Eye (tissue), 1 donor: ENCODE measurements at regions not wholly inside any gene's neighbourhood (a gene's known extent, or its start where the extent isn't known, plus 50 kb on each side); places are given as distances from the start of the nearest gene placed in this dataset.

Source experiments
- DNase-seq: peaks from one replicate; pipeline ENCODE4 v3.0.0-alpha.2; 2015

DNA sequence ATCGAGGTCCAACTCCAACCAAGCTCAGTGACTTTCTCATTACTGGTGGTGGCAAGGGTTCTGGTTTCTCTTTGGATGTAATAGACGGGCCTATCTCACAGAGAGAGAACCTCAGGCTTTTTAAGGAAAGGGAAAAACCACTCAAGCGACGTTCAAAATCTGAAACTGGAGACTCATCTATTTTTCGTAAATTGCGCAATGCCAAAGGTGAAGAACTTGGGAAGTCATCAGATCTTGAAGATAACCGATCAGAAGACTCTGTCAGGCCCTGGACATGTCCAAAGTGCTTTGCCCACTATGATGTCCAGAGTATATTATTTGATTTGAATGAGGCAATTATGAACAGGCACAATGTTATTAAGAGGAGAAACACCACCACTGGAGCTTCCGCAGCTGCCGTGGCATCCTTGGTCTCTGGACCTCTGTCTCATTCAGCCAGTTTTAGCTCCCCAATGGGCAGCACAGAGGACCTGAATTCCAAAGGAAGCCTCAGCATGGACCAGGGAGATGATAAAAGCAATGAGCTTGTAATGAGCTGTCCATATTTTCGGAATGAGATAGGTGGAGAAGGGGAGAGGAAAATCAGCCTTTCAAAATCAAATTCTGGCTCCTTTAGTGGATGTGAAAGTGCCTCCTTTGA, 343.5 kb upstream of the RGS6 start:
- DNase-seq, result no peak

- DNase-seq, result no peak
Observed at GRCh38 chr14:71589609-71590008, 342.6 kb upstream of the RGS6 start.

- no peak for DNase-seq
Observed at GRCh38 chr14:71590131-71590530, 342.1 kb upstream of the RGS6 start.

DNA sequence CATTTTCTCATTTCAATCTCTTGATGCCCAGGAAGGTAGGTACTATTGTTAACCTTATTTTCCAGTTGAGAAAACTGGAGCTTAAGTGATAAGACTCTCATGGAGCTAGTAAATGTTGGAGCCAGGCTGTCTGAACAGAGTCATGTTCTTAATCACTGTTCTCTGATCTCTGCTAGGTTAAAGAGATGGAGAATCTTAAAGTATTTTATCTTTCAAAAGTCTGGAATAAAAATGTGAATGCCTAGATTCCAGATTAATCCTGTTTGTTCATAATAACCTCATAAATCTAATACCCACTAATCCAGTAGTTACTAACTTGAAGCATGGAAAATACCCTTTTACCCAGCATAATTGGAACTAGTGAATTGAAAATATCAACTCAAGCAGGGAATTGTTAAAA, 341.0 kb upstream of the RGS6 start:
- DNase-seq, result no peak

- no peak for DNase-seq
Observed at GRCh38 chr14:71591929-71592328, 340.3 kb upstream of the RGS6 start.

DNA sequence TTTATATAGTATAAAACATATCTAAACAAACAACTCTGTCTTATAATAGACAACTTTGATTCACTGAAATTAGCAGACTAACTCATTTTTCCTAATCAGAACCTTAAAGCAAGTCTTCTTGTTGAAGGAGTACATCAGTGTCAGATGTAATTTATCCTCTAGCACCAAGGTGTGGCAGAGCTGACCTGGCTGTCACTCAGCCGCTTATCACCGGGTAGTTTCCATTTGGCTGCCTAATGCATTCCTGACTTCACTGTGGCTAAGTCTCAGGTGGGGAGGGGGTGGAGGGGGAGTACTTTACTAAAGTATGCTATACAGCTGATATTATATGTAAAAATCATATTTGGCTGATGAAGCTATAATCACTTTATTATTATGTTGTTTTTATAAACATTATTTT, 339.9 kb upstream of the RGS6 start:
- no peak for DNase-seq

DNA sequence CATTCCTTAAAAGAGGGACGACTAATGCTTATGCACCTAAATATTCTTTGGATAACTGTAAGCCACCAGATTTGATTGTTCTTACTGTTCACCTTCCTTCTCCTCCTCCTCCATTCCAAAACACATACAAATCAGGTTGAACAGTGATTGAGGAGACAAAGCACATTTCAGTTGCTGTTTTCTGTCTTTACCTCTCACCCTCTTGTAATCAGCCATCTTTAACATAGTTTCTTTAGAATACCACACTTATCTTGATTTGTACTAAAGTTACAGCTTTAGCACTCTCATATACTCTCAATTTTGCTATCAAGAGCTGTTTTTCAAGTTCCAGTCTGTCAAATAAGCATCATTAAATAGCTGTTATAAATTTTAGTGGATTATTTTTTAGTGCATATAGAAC, 338.3 kb upstream of the RGS6 start:
- no peak for DNase-seq

DNA sequence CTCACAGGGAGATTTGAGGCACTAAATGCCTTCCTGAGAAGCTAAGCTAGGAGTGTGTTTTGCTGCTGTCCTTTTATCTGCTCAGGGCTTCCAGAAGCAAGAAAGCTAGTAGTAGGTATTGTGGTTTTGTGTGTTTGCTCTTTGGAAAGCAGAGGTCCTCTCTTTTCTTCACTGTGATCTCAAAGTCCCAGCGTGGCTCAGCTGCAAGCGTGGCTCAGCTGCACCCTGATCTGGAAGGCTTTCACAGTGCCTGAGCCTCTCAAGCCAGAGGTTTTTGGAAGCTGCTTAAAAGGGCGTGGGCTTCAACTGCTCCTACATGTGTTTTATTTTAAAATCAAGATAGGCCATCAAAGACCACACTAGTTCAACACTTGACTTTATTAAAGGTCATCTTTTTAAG, 337.4 kb upstream of the RGS6 start:
- DNase-seq, result no peak

- no peak for DNase-seq
Observed at GRCh38 chr14:71595441-71595840, 336.8 kb upstream of the RGS6 start.

- DNase-seq, result no peak
Observed at GRCh38 chr14:71597287-71597920, 334.8 kb upstream of the RGS6 start.

GRCh38 chr14:71597955-71598660, 334.1 kb upstream of the RGS6 start:
- no peak for DNase-seq

DNA sequence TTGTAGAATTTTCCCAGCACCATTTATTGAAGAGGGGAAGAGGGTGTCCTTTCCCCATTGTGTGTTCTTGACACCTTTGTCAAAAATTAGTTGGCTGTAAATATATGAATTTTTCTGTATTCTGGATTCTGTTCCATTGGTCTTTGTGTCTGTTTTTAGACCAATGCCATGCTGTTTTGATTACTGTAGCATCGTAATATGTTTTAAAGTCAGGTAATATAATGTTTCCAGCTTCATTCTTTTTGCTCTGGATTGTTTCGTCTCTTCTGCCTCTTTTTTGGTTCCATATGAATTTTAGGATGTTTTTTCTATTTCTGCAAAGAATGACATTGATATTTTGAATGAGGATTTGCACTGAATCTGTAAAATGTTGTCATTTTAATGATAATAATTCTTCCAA, 331.9 kb upstream of the RGS6 start:
- no peak for DNase-seq

DNA sequence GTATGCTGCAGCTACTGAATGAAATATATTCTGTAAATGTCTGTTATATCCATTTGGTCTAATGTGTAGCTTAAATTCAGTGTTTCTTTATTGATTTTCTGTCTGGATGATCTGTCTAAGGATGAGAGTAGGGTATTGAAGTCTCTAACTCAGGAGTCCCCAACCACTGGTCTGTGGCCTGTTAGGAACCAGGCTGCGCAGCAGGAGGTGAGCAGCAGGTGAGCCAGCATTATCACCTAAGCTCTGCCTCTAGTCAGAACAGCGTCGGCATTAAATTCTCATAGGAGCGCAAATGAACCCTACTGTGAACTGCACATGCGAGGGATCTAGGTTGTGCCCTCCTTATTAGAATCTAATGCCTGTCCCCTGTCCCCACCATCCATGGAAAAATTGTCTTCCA, 329.7 kb upstream of the RGS6 start:
- DNase-seq, result no peak

- no peak for DNase-seq
Observed at GRCh38 chr14:71604231-71604630, 328.0 kb upstream of the RGS6 start.

- no peak for DNase-seq
Observed at GRCh38 chr14:71606064-71606463, 326.2 kb upstream of the RGS6 start.

DNA sequence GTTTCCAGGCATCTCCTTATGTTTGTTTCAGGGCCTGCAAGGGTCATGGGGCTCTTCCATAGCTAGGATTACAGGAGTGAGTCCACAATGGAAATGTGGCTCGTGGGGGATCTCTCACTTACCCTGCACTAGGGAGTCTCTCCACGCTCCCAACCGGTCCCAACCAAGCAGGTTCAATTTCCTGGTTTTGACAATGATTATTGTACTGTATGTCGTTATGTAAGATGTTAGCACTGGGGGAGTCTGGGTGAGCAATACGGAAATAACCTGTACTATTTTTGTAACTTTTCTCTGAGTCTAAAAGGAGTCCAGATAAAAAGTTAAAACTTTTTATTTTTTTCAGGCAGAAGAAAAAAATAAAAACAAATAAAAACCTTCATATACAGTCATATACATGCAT, 325.7 kb upstream of the RGS6 start:
- DNase-seq, result no peak

DNA sequence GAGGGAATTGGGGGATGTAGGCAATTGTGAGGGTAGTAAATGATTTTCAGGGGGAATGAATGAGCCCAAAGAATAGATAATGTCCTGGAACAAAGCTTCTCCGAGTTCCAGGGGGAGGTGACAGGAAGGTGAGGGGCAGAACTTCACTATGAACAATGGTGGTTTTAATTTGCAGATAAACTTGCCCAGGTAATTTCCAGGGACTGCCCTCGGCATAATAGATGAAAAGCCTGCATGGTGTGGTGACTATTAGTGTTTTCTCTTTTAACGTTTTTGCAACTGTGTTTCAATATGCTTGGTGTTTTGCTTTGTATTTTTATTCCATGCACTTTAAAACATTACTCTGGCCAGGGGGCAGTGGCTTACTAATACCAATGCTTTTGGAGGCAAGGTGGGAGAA, 325.2 kb upstream of the RGS6 start:
- no peak for DNase-seq

- DNase-seq, result no peak
Observed at GRCh38 chr14:71610149-71610548, 322.1 kb upstream of the RGS6 start.

GRCh38 chr14:71610797-71611196, 321.4 kb upstream of the RGS6 start:
- DNase-seq, result no peak

DNA sequence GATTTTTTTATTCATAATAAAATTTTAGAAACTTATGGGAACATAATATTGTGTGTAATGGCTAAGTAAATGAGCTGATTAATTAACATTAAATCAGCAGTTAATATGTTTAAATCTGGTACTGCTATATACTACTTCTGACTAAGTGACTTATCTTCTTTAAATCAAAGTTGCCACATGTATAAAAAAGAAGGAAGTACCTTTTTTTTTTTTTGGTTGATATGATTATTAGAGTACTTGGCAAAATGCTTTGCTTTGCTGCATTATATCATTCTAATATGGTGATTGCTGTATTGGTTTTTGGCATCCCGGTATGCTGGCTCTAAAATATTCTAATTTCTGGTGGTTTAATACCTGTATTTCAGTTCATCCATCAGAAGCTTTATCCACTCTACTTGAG, 319.1 kb upstream of the RGS6 start:
- no peak for DNase-seq

DNA sequence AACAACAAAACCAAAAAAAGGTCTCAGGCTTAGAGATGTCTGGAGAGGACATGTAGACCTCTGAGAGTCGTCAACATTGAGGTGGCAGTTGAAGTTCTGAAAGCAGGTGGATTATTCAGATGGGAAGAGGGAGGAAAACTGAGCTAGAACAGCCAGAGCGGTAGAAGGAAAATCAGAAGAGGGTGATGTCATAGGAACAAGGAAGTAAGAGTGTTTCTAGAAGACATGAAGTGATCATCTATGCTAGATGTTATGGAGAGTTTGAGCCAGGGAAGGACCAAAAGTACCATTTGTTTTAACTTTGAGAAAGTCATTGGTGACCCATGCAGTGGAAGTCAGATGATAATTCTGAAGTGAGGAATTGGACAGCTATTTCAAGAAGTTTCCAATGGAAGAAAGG, 316.2 kb upstream of the RGS6 start:
- no peak for DNase-seq

DNA sequence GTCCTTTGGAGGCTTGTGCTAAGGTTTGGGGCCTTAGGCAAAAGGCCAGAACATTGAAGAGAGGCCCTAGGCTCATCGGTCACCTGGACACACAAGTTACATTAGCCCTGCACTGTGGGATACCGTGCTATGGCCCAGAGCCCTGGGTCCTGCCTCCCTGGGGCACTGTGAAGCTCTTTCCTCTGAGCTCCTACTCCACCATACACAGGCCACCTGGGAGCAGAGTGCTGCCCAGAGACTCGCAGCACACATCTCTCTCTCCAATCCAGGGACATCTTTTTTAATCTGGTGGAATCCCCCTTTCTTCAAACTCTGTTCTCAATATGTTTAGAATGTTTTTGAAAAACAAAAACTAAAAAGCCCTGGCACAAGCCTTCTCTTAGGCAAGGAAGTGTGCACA, 314.2 kb upstream of the RGS6 start:
- DNase-seq, result no peak

GRCh38 chr14:71618716-71619115, 313.5 kb upstream of the RGS6 start:
- DNase-seq, result no peak

DNA sequence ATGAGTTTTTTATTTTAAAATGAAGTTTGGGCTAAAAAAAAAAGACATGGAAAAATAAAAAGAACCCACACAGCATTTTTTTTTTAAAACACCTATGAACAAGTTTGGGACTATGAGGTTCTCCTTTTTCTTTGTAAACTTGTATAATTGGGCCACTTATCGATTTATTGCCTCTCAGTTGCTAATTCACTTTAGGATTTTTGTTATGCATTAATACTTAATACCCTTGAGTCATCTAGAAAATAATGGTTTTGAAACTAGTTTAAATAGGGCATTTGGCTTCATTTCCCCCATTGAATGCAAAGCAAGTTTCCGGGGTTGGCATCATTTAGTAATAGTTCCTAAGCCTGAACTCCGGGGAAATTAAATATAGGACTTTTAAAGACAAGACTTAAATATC, 312.8 kb upstream of the RGS6 start:
- no peak for DNase-seq

GRCh38 chr14:71620401-71620800, 311.8 kb upstream of the RGS6 start:
- no peak for DNase-seq
